GM10266 (cell line): ENCODE measurements at regions not wholly inside any gene's neighbourhood (a gene's known extent, or its start where the extent isn't known, plus 50 kb on each side); places are given as distances from the start of the nearest gene placed in this dataset.

Experiments
- DNase-seq: peaks from one replicate; pipeline ENCODE4 v3.0.0; 2012; ENCODE audit errors: extremely low spot score
- CTCF ChIP-seq: IDR thresholded peaks from 2 replicates; pipeline ENCODE4 v1.5.1; 2012; ENCODE audit warnings: mild to moderate bottlenecking, low read depth; ENCODE audit not compliant: control insufficient read depth, insufficient read depth; ENCODE audit errors: missing control alignments

- DNase-seq: peak; percentile 62
- peak; percentile 58 for TF ChIP-seq CTCF
Observed at GRCh38 chr2:111702119-111702803, 181.7 kb downstream of the ANAPC1 start.

- no peak for TF ChIP-seq CTCF
- no peak for DNase-seq
Observed at GRCh38 chr2:111702804-111703196, 181.2 kb downstream of the ANAPC1 start.

GRCh38 chr2:111703759-111704158 is 180.2 kb downstream of the ANAPC1 start:
- no peak for TF ChIP-seq CTCF

GRCh38 chr2:111704246-111704645 is 179.7 kb downstream of the ANAPC1 start:
- DNase-seq: no peak
- TF ChIP-seq CTCF: no peak

More at GRCh38 chr2:111703759-111704158, 180.2 kb downstream of the ANAPC1 start:
- DNase-seq: no peak

- DNase-seq: no peak
- TF ChIP-seq CTCF: no peak
Observed at GRCh38 chr2:111705239-111705638, 178.8 kb downstream of the ANAPC1 start.

- DNase-seq: peak; percentile 51
- TF ChIP-seq CTCF: no peak
Observed at GRCh38 chr2:111705711-111706336, 178.2 kb downstream of the ANAPC1 start.

- no peak for TF ChIP-seq CTCF
- DNase-seq: no peak
Observed at GRCh38 chr2:111706481-111707001, 177.5 kb downstream of the ANAPC1 start.
